CD4-positive, alpha-beta T cell (primary cell): ENCODE measurements at regions not wholly inside any gene's neighbourhood (a gene's known extent, or its start where the extent isn't known, plus 50 kb on each side); places are given as distances from the start of the nearest gene placed in this dataset.

Experiments
- ATAC-seq: fragments of 200-7000 bp; cut with Tn5 transposase; one replicate; pipeline ENCODE4 v1.10.0; 2022; ENCODE audit warnings: mild to moderate bottlenecking; ENCODE audit not compliant: poor library complexity
- CTCF ChIA-PET: fragments of 350-600 bp; sonication (Branson Sonifier 250); formaldehyde crosslinking; loops from one replicate; lab custom pipeline; 2021; ENCODE audit warnings: antibody characterized with exemption, inconsistent platforms; lab: Charles Lee
- POLR2A ChIA-PET: fragments of 350-600 bp; sonication (Branson Sonifier 250); formaldehyde crosslinking; loops from one replicate; lab custom pipeline; 2021; ENCODE audit warnings: antibody characterized with exemption, inconsistent platforms; lab: Charles Lee
- DNase-seq, 14 experiments: peaks; one replicate each; pipeline ENCODE4 v3.0.0-alpha.2; 2013 to 2020; ENCODE audit warnings: mixed read lengths in 2 of 14
- H3K27ac ChIP-seq, 2 donors: one replicate each; pipeline versions ENCODE4 v1.5.1 to v1.7.0; 2013; ENCODE audit warnings: low read length in 2 of 2, low read depth in 1 of 2, mild to moderate bottlenecking in 1 of 2
- H3K27me3 ChIP-seq, 2 experiments: 1 replicate in 1 of 2; 2 replicates in 1 of 2; pipeline versions ENCODE4 v1.6.1 to v1.7.0; 2013; ENCODE audit warnings: low read length in 2 of 2, control low read depth in 1 of 2, mild to moderate bottlenecking in 1 of 2, moderate library complexity in 1 of 2; ENCODE audit not compliant: insufficient read depth in 2 of 2, control insufficient read depth in 1 of 2
- H3K36me3 ChIP-seq: one replicate; pipeline ENCODE4 v1.6.1; 2013; ENCODE audit warnings: low read length, control low read depth; ENCODE audit not compliant: insufficient read depth
- H3K4me1 ChIP-seq: one replicate; pipeline ENCODE4 v1.6.1; 2013; ENCODE audit warnings: low read length, control low read depth; ENCODE audit not compliant: insufficient read depth
- H3K4me3 ChIP-seq: one replicate; pipeline ENCODE4 v1.5.1; 2013; ENCODE audit warnings: mild to moderate bottlenecking, low read length, moderate library complexity
- H3K9me3 ChIP-seq, 2 experiments: 1 replicate in 1 of 2; 2 replicates in 1 of 2; pipeline versions ENCODE4 v1.6.1 to v1.7.0; 2013; ENCODE audit warnings: low read length in 2 of 2, mild to moderate bottlenecking in 2 of 2, control low read depth in 1 of 2, moderate library complexity in 1 of 2; ENCODE audit not compliant: control insufficient read depth in 1 of 2, insufficient read depth in 1 of 2
- H3K27ac Mint-ChIP-seq: one replicate; pipeline ENCODE4 v1.8.0; 2020; ENCODE audit warnings: mixed read lengths
- H3K27me3 Mint-ChIP-seq: one replicate; pipeline ENCODE4 v1.8.0; 2021; ENCODE audit warnings: mixed read lengths
- H3K36me3 Mint-ChIP-seq: one replicate; pipeline ENCODE4 v1.8.0; 2021; ENCODE audit warnings: low read depth, mixed read lengths
- H3K4me1 Mint-ChIP-seq: one replicate; pipeline ENCODE4 v1.8.0; 2021; ENCODE audit warnings: low read depth, mixed read lengths
- H3K4me3 Mint-ChIP-seq: one replicate; pipeline ENCODE4 v1.8.0; 2020; ENCODE audit warnings: mild to moderate bottlenecking, mixed read lengths
- H3K9me3 Mint-ChIP-seq: one replicate; pipeline ENCODE4 v1.8.0; 2020; ENCODE audit warnings: mixed read lengths
- CTCF ChIP-seq: fragments of 200-600 bp; IDR thresholded peaks from one replicate; pipeline ENCODE4 v1.8.0; 2022; ENCODE audit warnings: antibody characterized with exemption, mild to moderate bottlenecking
- intact Hi-C, 2 experiments: fragments of 100-400 bp; cut with DNase I in 1 of 2; cut with micrococcal nuclease in 1 of 2; formaldehyde crosslinking; loops; one replicate each; pipeline versions ENCODE4 v1.15.1 to v1.9.0; 2023 to 2025; cut with DNase I, micrococcal nuclease

- no peak overlapping the region for H3K27ac ChIP-seq
- intact Hi-C loops: no loop called here
- H3K4me3 Mint-ChIP-seq: no peak overlapping the region
- no peaks in the 10 kb centered on the region for H3K27me3 Mint-ChIP-seq
- ChIA-PET CTCF (interaction anchor here (0.7 kb wide), 1 partner anchor 11 kb away, joined by 3 read pairs; no protein-coding TSS in a partner anchor), POLR2A (no interaction called here)
- H3K9me3 Mint-ChIP-seq: no peaks in the 10 kb centered on the region
- no peaks in the 10 kb centered on the region for H3K9me3 ChIP-seq
- no peaks in the 10 kb centered on the region for H3K36me3 Mint-ChIP-seq
- DNase-seq (no peak), ATAC-seq (no peak)
- H3K4me3 ChIP-seq: no peak overlapping the region
- H3K27ac Mint-ChIP-seq: no peak overlapping the region
- H3K4me1 ChIP-seq: no peaks in the 10 kb centered on the region
- no peaks in the 10 kb centered on the region for H3K36me3 ChIP-seq
- TF ChIP-seq CTCF: no peak
- H3K27me3 ChIP-seq: no peaks in the 10 kb centered on the region
- no peaks in the 10 kb centered on the region for H3K4me1 Mint-ChIP-seq
Observed at GRCh38 chr2:152907046-152907445, 188.6 kb downstream of the ARL6IP6 start.

- no peak overlapping the region for H3K4me3 ChIP-seq
- intact Hi-C loops: no loop called here
- no peak for ATAC-seq
- ChIA-PET POLR2A (no interaction called here), CTCF (no interaction called here)
- H3K36me3 Mint-ChIP-seq: no peaks in the 10 kb centered on the region
- H3K9me3 ChIP-seq: no peaks in the 10 kb centered on the region
- H3K27ac Mint-ChIP-seq: no peak overlapping the region
- no peaks in the 10 kb centered on the region for H3K9me3 Mint-ChIP-seq
- H3K36me3 ChIP-seq: no peaks in the 10 kb centered on the region
- no peak overlapping the region for H3K27ac ChIP-seq
- no peak overlapping the region for H3K4me3 Mint-ChIP-seq
- H3K27me3 Mint-ChIP-seq: peaks cover 3% of the 10 kb centered on the region
- no peak for DNase-seq
- no peak for TF ChIP-seq CTCF
- peaks cover 0 to 3% of the 10 kb centered on the region in 2 experiments for H3K27me3 ChIP-seq
- H3K4me1 Mint-ChIP-seq: no peaks in the 10 kb centered on the region
- H3K4me1 ChIP-seq: no peaks in the 10 kb centered on the region
Observed at GRCh38 chr2:152894051-152894450, 175.6 kb downstream of the ARL6IP6 start.

GRCh38 chr2:152890736-152891135, 172.3 kb downstream of the ARL6IP6 start:
- no peak overlapping the region for H3K27ac Mint-ChIP-seq
- POLR2A ChIA-PET: no interaction called here
- no peaks in the 10 kb centered on the region for H3K4me1 Mint-ChIP-seq
- intact Hi-C loops: no loop called here
- H3K4me3 Mint-ChIP-seq: no peak overlapping the region
- TF ChIP-seq CTCF: no peak
- Histone ChIP-seq H3K36me3 (no peaks in the 10 kb centered on the region), H3K4me1 (no peaks in the 10 kb centered on the region), H3K4me3 (no peak overlapping the region), H3K27me3 (peaks cover 0 to under 1% of the 10 kb centered on the region in 2 experiments), H3K27ac (no peak overlapping the region), H3K9me3 (no peaks in the 10 kb centered on the region)
- CTCF ChIA-PET: no interaction called here
- DNase-seq (no peak), ATAC-seq (no peak)
- H3K36me3 Mint-ChIP-seq: no peaks in the 10 kb centered on the region
- no peaks in the 10 kb centered on the region for H3K9me3 Mint-ChIP-seq
- H3K27me3 Mint-ChIP-seq: peaks cover 15% of the 10 kb centered on the region
